ENCODE measurements at regions not wholly inside any gene's neighbourhood (a gene's known extent, or its start where the extent isn't known, plus 50 kb on each side); places are given as distances from the start of the nearest gene placed in this dataset.

DNA sequence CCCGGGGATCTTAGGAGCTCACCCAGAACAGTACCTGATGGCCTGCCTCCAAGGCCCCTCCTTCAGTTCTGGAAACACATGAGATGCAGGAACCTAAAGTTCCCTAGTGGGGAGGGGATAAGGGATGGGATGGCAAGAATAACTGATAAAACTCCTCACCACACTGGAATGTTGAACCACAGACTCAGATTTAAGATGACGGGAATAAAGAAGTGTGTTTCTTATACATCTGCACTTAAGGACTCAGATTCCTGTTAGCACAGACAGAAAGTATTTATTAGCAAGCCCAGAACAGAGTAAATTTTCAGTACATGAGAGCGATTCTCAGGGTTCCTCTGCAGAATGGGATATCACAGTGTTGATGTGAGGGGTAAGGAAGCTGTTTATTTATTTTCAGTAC, 245.2 kb downstream of the TLE3 start:
- intact Hi-C loops (cut with DNase I; ENCODE audit: low total_unique reads) (no loop called here), in situ Hi-C loops (cut with MboI; ENCODE audit: low pct_ligation_motif_present in 1 of 4, low pct_unique_long_range_greater_than_20kb in 1 of 4, low sequenced_read_pairs in 3 of 4) (no loop called here)
- Histone ChIP-seq H3K4me1 (no peaks in the 10 kb centered on the region), H3K9me3 (no peaks in the 10 kb centered on the region), H3K27ac (no peak overlapping the region), H3K4me3 (no peak overlapping the region), H3K27me3 (no peaks in the 10 kb centered on the region), H3K36me3 (no peaks in the 10 kb centered on the region)
- TF ChIP-seq POLR2A (IDR thresholded peaks at IDR 0.05) (no peak), EP300 (IDR thresholded peaks at IDR 0.05; ENCODE audit: low read depth) (no peak), POLR2AphosphoS5 (IDR thresholded peaks at IDR 0.05) (no peak)
- TF ChIP-seq, protein P1, sequence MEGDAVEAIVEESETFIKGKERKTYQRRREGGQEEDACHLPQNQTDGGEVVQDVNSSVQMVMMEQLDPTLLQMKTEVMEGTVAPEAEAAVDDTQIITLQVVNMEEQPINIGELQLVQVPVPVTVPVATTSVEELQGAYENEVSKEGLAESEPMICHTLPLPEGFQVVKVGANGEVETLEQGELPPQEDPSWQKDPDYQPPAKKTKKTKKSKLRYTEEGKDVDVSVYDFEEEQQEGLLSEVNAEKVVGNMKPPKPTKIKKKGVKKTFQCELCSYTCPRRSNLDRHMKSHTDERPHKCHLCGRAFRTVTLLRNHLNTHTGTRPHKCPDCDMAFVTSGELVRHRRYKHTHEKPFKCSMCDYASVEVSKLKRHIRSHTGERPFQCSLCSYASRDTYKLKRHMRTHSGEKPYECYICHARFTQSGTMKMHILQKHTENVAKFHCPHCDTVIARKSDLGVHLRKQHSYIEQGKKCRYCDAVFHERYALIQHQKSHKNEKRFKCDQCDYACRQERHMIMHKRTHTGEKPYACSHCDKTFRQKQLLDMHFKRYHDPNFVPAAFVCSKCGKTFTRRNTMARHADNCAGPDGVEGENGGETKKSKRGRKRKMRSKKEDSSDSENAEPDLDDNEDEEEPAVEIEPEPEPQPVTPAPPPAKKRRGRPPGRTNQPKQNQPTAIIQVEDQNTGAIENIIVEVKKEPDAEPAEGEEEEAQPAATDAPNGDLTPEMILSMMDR (IDR thresholded peaks at IDR 0.05): no peak
- WGBS, 2 donors (ENCODE audit: low coverage in 1 of 2): 78 to 88% methylated on average over 2 to 3 of the region's 3 CpGs
- no peak for DNase-seq

DNA sequence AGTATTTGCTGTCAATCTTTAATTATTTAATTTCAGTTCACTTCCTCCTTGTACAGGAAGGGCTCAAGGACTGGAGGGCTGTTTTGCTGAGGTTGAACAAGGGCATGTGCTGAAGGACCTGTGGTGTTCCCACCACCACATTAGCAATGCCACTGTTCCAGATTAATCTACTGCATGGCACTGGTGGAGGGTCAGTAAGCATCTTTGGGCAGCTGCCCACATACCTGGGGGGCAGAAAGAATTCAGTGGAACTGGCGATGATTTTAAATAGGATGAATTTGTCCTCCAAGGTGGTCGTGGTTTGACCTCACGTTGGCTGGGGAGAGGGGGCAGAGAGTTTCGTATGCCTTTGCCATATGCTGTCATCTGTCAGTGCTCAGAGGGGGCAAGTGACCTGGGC, 244.8 kb downstream of the TLE3 start:
- Histone ChIP-seq H3K4me1 (no peaks in the 10 kb centered on the region), H3K27me3 (no peaks in the 10 kb centered on the region), H3K36me3 (no peaks in the 10 kb centered on the region), H3K4me3 (no peak overlapping the region), H3K27ac (no peak overlapping the region), H3K9me3 (no peaks in the 10 kb centered on the region)
- 83 to 93% methylated on average over 3 to 4 of the region's 4 CpGs for WGBS, 2 donors (ENCODE audit: low coverage in 1 of 2)
- no peak for DNase-seq
- in situ Hi-C loops (cut with MboI; ENCODE audit: low pct_ligation_motif_present in 1 of 4, low pct_unique_long_range_greater_than_20kb in 1 of 4, low sequenced_read_pairs in 3 of 4) (no loop called here), intact Hi-C loops (cut with DNase I; ENCODE audit: low total_unique reads) (no loop called here)
- TF ChIP-seq POLR2A (IDR thresholded peaks at IDR 0.05) (no peak), EP300 (IDR thresholded peaks at IDR 0.05; ENCODE audit: low read depth) (no peak), POLR2AphosphoS5 (IDR thresholded peaks at IDR 0.05) (no peak)
- TF ChIP-seq, protein P1 (IDR thresholded peaks at IDR 0.05): no peak

GRCh38 chr15:69853544-69853951, 244.2 kb downstream of the TLE3 start:
- in situ Hi-C loops (cut with MboI; ENCODE audit: low pct_ligation_motif_present in 1 of 4, low pct_unique_long_range_greater_than_20kb in 1 of 4, low sequenced_read_pairs in 3 of 4): no loop called here
- H3K9me3 ChIP-seq: no peaks in the 10 kb centered on the region
- no peak overlapping the region for H3K27ac ChIP-seq

GRCh38 chr15:69854001-69854400, 243.7 kb downstream of the TLE3 start:
- no peak overlapping the region for H3K27ac ChIP-seq
- in situ Hi-C loops (cut with MboI; ENCODE audit: low pct_ligation_motif_present in 1 of 4, low pct_unique_long_range_greater_than_20kb in 1 of 4, low sequenced_read_pairs in 3 of 4): no loop called here
- H3K9me3 ChIP-seq: no peaks in the 10 kb centered on the region
- no peak for DNase-seq
- TF ChIP-seq EP300 (IDR thresholded peaks at IDR 0.05; ENCODE audit: low read depth) (no peak), POLR2A (IDR thresholded peaks at IDR 0.05) (no peak), POLR2AphosphoS5 (IDR thresholded peaks at IDR 0.05) (no peak)
- TF ChIP-seq, protein P1 (IDR thresholded peaks at IDR 0.05): no peak
- H3K36me3 ChIP-seq: no peaks in the 10 kb centered on the region
- H3K4me3 ChIP-seq: no peak overlapping the region
- H3K4me1 ChIP-seq: no peaks in the 10 kb centered on the region
- intact Hi-C loops (cut with DNase I; ENCODE audit: low total_unique reads): no loop called here
- 72 to 85% methylated on average over 4 of the region's 4 CpGs for WGBS, 2 donors (ENCODE audit: low coverage in 1 of 2)
- no peaks in the 10 kb centered on the region for H3K27me3 ChIP-seq

More at GRCh38 chr15:69853544-69853951, 244.2 kb downstream of the TLE3 start:
- Histone ChIP-seq H3K27me3 (no peaks in the 10 kb centered on the region), H3K36me3 (no peaks in the 10 kb centered on the region), H3K4me3 (no peak overlapping the region), H3K4me1 (no peaks in the 10 kb centered on the region)
- WGBS, 2 donors (ENCODE audit: low coverage in 1 of 2): 85% methylated on average over 6 of the region's 6 CpGs; no CpG with 5 or more reads in 1 of the 2 donors
- intact Hi-C loops (cut with DNase I; ENCODE audit: low total_unique reads): no loop called here
- no peak for DNase-seq
- no peak for TF ChIP-seq EP300 (IDR thresholded peaks at IDR 0.05; ENCODE audit: low read depth)
- TF ChIP-seq, protein P1 (IDR thresholded peaks at IDR 0.05): no peak
- TF ChIP-seq POLR2A (IDR thresholded peaks at IDR 0.05): no peak
- TF ChIP-seq POLR2AphosphoS5 (IDR thresholded peaks at IDR 0.05): no peak
